Panc1 (cell line): ENCODE measurements at regions not wholly inside any gene's neighbourhood (a gene's known extent, or its start where the extent isn't known, plus 50 kb on each side); places are given as distances from the start of the nearest gene placed in this dataset.

Experiments
- ATAC-seq: fragments of 200-7000 bp; cut with Tn5 transposase; 2 replicates; pipeline ENCODE4 v1.9.1; 2020; ENCODE audit warnings: mild to moderate bottlenecking, moderate library complexity
- BruUV-seq: library from RNA; stranded (reverse); fragments of 400-500 nt; replicated peaks from 2 replicates; lab custom pipeline; 2021; lab: Mats Ljungman, UMichigan
- CTCF ChIA-PET: fragments of 300-600 bp; sonication (Branson Sonifier 250); formaldehyde crosslinking; loops from one replicate; lab custom pipeline; 2022; ENCODE audit warnings: antibody characterized with exemption; lab: Charles Lee
- POLR2A ChIA-PET: fragments of 300-600 bp; sonication (Branson Sonifier 250); formaldehyde crosslinking; loops from one replicate; lab custom pipeline; 2022; ENCODE audit warnings: antibody characterized with exemption; lab: Charles Lee
- DNase-seq: peaks from one replicate; pipeline ENCODE4 v3.0.0-alpha.2; 2010; ENCODE audit warnings: low read depth, low spot score
- H3K27ac ChIP-seq: 2 replicates; pipeline ENCODE4 v1.5.1; 2011; ENCODE audit warnings: mild to moderate bottlenecking, low read length, inconsistent platforms
- H3K27me3 ChIP-seq: fragments of 200-500 bp; sonication (Bioruptor generic); 2 replicates; pipeline ENCODE4 v1.6.0; 2014; ENCODE audit warnings: low read length, inconsistent platforms; ENCODE audit not compliant: control insufficient read depth, insufficient read depth
- H3K36me3 ChIP-seq: fragments of 200-500 bp; sonication (Bioruptor generic); 2 replicates; pipeline ENCODE4 v1.5.1; 2014; ENCODE audit warnings: inconsistent platforms, mild to moderate bottlenecking, low read length, moderate library complexity; ENCODE audit not compliant: control insufficient read depth, insufficient read depth
- H3K4me1 ChIP-seq: 2 replicates; pipeline ENCODE4 v1.5.1; 2011; ENCODE audit warnings: inconsistent platforms, mild to moderate bottlenecking, low read length, moderate library complexity; ENCODE audit not compliant: control insufficient read depth, insufficient read depth
- H3K4me3 ChIP-seq, 2 experiments: 2 replicates each; pipeline ENCODE4 v1.5.1; 2011 to 2012; ENCODE audit warnings: low read depth in 2 of 2, low read length in 2 of 2, mild to moderate bottlenecking in 2 of 2, inconsistent platforms in 1 of 2, moderate library complexity in 1 of 2
- H3K9me3 ChIP-seq: fragments of 200-500 bp; sonication (Bioruptor generic); 2 replicates; pipeline ENCODE4 v1.5.1; 2014; ENCODE audit warnings: low read depth, mild to moderate bottlenecking, inconsistent platforms, low read length, moderate library complexity; ENCODE audit not compliant: control insufficient read depth, insufficient read depth
- CTCF ChIP-seq: fragments of 450-650 bp; IDR thresholded peaks from 2 replicates; pipeline ENCODE4 v1.5.1; 2017; ENCODE audit warnings: mild to moderate bottlenecking
- POLR2AphosphoS5 ChIP-seq: IDR thresholded peaks from 2 replicates; pipeline ENCODE4 v1.6.1; 2012; ENCODE audit warnings: mild to moderate bottlenecking, low read depth, low read length, moderate library complexity
- REST ChIP-seq, 2 experiments: IDR thresholded peaks; 2 replicates each; pipeline ENCODE4 v1.6.1; 2011 to 2012; ENCODE audit warnings: low read depth in 2 of 2, control low read depth in 1 of 2, low read length in 1 of 2, mild to moderate bottlenecking in 1 of 2, moderate library complexity in 1 of 2; ENCODE audit not compliant: insufficient read depth in 1 of 2
- SIN3A ChIP-seq: IDR thresholded peaks from 2 replicates; pipeline ENCODE4 v1.6.1; 2012; ENCODE audit warnings: low read depth, mild to moderate bottlenecking, low read length, moderate library complexity, borderline replicate concordance; ENCODE audit not compliant: insufficient read depth
- TCF7L2 ChIP-seq: IDR thresholded peaks from 2 replicates; pipeline ENCODE4 v1.6.1; 2011; ENCODE audit warnings: mild to moderate bottlenecking, low read depth, low read length, inconsistent platforms
- in situ Hi-C: cut with HindIII; loops from 2 replicates; pipeline ENCODE4 v1.10.0; 2016; ENCODE audit warnings: low sequenced_read_pairs, low pct_unique_long_range_greater_than_20kb
- intact Hi-C: fragments of 100-400 bp; cut with micrococcal nuclease; formaldehyde crosslinking; loops from one replicate; pipeline ENCODE4 v1.10.0; 2022; ENCODE audit not compliant: unreplicated experiment

GRCh38 chr14:89635615-89636014 lies 218.6 kb upstream of the FOXN3 start:
- no peak for ATAC-seq
- in situ Hi-C loops: no loop called here

GRCh38 chr14:89634037-89634436 lies 217.0 kb upstream of the FOXN3 start:
- Histone ChIP-seq H3K27me3 (no peaks in the 10 kb centered on the region; the same call in 1 of the 2 replicates), H3K4me3 (no peak overlapping the region), H3K9me3 (no peaks in the 10 kb centered on the region), H3K36me3 (no peaks in the 10 kb centered on the region), H3K27ac (no peak overlapping the region), H3K4me1 (no peaks in the 10 kb centered on the region)
- ChIA-PET CTCF (no interaction called here), POLR2A (no interaction called here)
- no peak for ATAC-seq
- DNase-seq: no peak
- in situ Hi-C loops (no loop called here), intact Hi-C loops (no loop called here)
- TF ChIP-seq SIN3A (no peak), REST (IDR thresholded peaks at IDR 0.05; ENCODE audit: insufficient read depth in 1 of 2, low read depth in 2 of 2, low read length in 1 of 2) (no peak), CTCF (no peak), TCF7L2 (no peak), POLR2AphosphoS5 (no peak)
- no TSS peak for BruUV-seq

More at GRCh38 chr14:89635615-89636014, 218.6 kb upstream of the FOXN3 start:
- Histone ChIP-seq H3K4me1 (no peaks in the 10 kb centered on the region), H3K36me3 (no peaks in the 10 kb centered on the region), H3K27ac (no peak overlapping the region), H3K4me3 (no peak overlapping the region), H3K9me3 (no peaks in the 10 kb centered on the region), H3K27me3 (no peaks in the 10 kb centered on the region; the same call in 1 of the 2 replicates)
- BruUV-seq: no TSS peak
- POLR2A ChIA-PET: no interaction called here
- CTCF ChIA-PET: no interaction called here
- DNase-seq: no peak
- TF ChIP-seq POLR2AphosphoS5 (no peak), CTCF (no peak), REST (IDR thresholded peaks at IDR 0.05; ENCODE audit: insufficient read depth in 1 of 2, low read depth in 2 of 2, low read length in 1 of 2) (no peak), TCF7L2 (no peak), SIN3A (no peak)
- intact Hi-C loops: no loop called here
